Activated CD4-positive, alpha-beta T cell treated with anti-CD3 and anti-CD28 coated beads, Interleukin-2, amount 50 U/mL, for 16 hours (primary cell): ENCODE measurements at regions not wholly inside any gene's neighbourhood (a gene's known extent, or its start where the extent isn't known, plus 50 kb on each side); places are given as distances from the start of the nearest gene placed in this dataset.
"Not testable (repeated sequence)": the region's sequence is repeated elsewhere in the genome, so short reads cannot be mapped to it uniquely, and the experiment has no call there.

Experiments used
- DNase-seq: peaks from one replicate; pipeline ENCODE4 v3.0.0-alpha.2; 2020

GRCh38 chr17:73899839-73900238, 255.6 kb upstream of the SDK2 start:
- DNase-seq, result no peak

- no peak for DNase-seq
Observed at GRCh38 chr17:73900516-73900915, 256.3 kb upstream of the SDK2 start.

- DNase-seq, result no peak
Observed at GRCh38 chr17:73901249-73901648, 257.0 kb upstream of the SDK2 start.

- DNase-seq, result no peak
Observed at GRCh38 chr17:73901661-73902415, 257.6 kb upstream of the SDK2 start.

GRCh38 chr17:73902416-73903181, 258.4 kb upstream of the SDK2 start:
- no peak for DNase-seq

GRCh38 chr17:73906896-73907870, 262.9 kb upstream of the SDK2 start:
- DNase-seq, result no peak

- DNase-seq, result no peak
Observed at GRCh38 chr17:73909186-73909585, 264.9 kb upstream of the SDK2 start.

GRCh38 chr17:73910206-73910605, 266.0 kb upstream of the SDK2 start:
- DNase-seq, result no peak

- no peak for DNase-seq
Observed at GRCh38 chr17:73910821-73911515, 266.7 kb upstream of the SDK2 start.

- DNase-seq, result no peak
Observed at GRCh38 chr17:73911726-73912372, 267.6 kb upstream of the SDK2 start.

- no peak for DNase-seq
Observed at GRCh38 chr17:73912373-73912746, 268.1 kb upstream of the SDK2 start.

- no peak for DNase-seq
Observed at GRCh38 chr17:73914536-73915274, 270.5 kb upstream of the SDK2 start.

GRCh38 chr17:73919033-73919432, 274.8 kb upstream of the SDK2 start:
- DNase-seq, result not testable (repeated sequence)

GRCh38 chr17:73921306-73921705, 277.1 kb upstream of the SDK2 start:
- no peak for DNase-seq

GRCh38 chr17:73924114-73924908, 279.2 kb upstream of the RPL38 start:
- DNase-seq, result no peak

GRCh38 chr17:73924909-73925186, 278.6 kb upstream of the RPL38 start:
- DNase-seq, result no peak

- DNase-seq, result no peak
Observed at GRCh38 chr17:73929860-73930430, 273.5 kb upstream of the RPL38 start.

GRCh38 chr17:73932216-73932749, 271.2 kb upstream of the RPL38 start:
- no peak for DNase-seq

GRCh38 chr17:73933164-73933766, 270.2 kb upstream of the RPL38 start:
- no peak for DNase-seq

GRCh38 chr17:73933871-73934270, 269.6 kb upstream of the RPL38 start:
- DNase-seq, result no peak
